ENCODE measurements at regions not wholly inside any gene's neighbourhood (a gene's known extent, or its start where the extent isn't known, plus 50 kb on each side); places are given as distances from the start of the nearest gene placed in this dataset.

DNA sequence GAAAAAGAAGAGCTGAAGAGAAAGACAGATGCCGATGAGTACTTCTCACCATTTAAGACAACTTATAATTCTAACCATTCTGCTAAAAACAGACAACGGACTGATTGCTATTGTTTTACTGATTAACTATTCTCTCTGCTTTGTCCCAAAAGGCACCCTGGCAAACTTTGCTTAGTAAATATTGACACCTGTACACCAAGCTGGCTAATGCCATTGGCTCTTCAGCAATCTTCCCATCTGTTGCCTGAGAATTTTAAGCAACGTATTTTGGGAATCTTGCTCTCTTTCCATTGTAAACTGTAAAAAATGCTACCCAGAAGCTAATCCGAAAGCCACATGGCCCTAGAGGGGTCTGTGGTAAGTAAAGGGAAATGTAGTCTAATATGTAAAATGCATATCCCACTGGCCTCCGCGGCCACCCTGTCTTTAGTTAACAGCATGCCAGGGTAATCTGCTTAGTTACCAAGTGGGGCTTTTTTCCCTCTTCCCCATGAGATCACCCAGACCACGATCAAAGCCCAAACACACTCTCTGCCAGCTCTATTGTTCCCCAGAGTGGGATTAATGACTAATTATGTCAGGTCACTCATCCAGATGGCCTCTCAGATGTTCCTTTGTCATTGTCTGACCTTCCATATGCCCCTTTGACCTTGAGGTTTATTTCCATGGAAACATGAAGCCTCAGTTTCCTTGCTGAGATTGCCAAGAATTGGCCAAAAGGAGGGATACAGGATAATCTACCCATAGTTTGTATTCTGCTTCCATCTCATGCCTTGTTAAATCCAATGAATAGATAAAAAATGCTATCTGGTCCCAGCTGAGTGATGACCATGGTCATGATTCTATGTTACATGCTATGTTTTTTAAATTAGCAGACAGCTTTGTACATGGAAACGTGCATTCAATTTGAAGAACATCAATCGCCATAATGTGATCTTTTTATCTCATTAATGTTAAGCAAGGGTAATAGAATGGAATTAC, 216.4 kb upstream of the MCHR2 start:
- Mint-ChIP-seq H3K9me3 (ENCODE audit: insufficient read depth) (no peaks in the 10 kb centered on the region), H3K4me1 (no peaks in the 10 kb centered on the region), H3K4me3 (no peak overlapping the region), H3K27ac (no peak overlapping the region), H3K27me3 (peaks cover 4% of the 10 kb centered on the region)
- Histone ChIP-seq H3K9me3 (ENCODE audit: control extremely low read depth in 1 of 3, control insufficient read depth in 2 of 3, insufficient read depth in 1 of 3, low read length in 2 of 3) (no peaks in the 10 kb centered on the region), H3K4me2 (replicated peaks; ENCODE audit: low read depth, low read length, poor library complexity, severe bottlenecking) (no peak overlapping the region), H3K36me3 (replicated peaks in 1 of 2; ENCODE audit: control extremely low read depth in 1 of 2, control insufficient read depth in 1 of 2, extremely low read depth in 1 of 2, insufficient read depth in 2 of 2, low read length in 1 of 2) (no peaks in the 10 kb centered on the region), H3K79me2 (ENCODE audit: control insufficient read depth, insufficient read depth, low read length) (no peaks in the 10 kb centered on the region), H3K4me3 (ENCODE audit: control extremely low read depth in 1 of 5, extremely low read depth in 1 of 5, insufficient read depth in 1 of 5, low read depth in 2 of 5, low read length in 4 of 5) (no peak overlapping the region), H3K27ac (ENCODE audit: low read length in 2 of 2) (no peak overlapping the region), H4K20me1 (ENCODE audit: control insufficient read depth, insufficient read depth, low read length, poor library complexity, severe bottlenecking) (no peaks in the 10 kb centered on the region), H3K4me1 (ENCODE audit: control insufficient read depth in 2 of 2, insufficient read depth in 2 of 2, low read length in 2 of 2) (no peaks in the 10 kb centered on the region), H3K27me3 (replicated peaks in 1 of 4; ENCODE audit: control extremely low read depth in 1 of 4, control insufficient read depth in 3 of 4, insufficient read depth in 4 of 4, low read length in 3 of 4) (no peaks in the 10 kb centered on the region), H3K9ac (ENCODE audit: low read length) (no peak overlapping the region), H2AFZ (ENCODE audit: insufficient read depth, low read depth, low read length, poor library complexity, severe bottlenecking) (no peak overlapping the region)
- ATAC-seq (ENCODE audit: low read depth) (no peak), DNase-seq (no peak)
- WGBS (ENCODE audit: insufficient coverage): 75% methylated on average over 1 of the region's 9 CpGs
- intact Hi-C loops (cut with micrococcal nuclease): no loop called here
- ChIA-PET POLR2A (no interaction called here), CTCF (no interaction called here)
- TF ChIP-seq, protein P1, sequence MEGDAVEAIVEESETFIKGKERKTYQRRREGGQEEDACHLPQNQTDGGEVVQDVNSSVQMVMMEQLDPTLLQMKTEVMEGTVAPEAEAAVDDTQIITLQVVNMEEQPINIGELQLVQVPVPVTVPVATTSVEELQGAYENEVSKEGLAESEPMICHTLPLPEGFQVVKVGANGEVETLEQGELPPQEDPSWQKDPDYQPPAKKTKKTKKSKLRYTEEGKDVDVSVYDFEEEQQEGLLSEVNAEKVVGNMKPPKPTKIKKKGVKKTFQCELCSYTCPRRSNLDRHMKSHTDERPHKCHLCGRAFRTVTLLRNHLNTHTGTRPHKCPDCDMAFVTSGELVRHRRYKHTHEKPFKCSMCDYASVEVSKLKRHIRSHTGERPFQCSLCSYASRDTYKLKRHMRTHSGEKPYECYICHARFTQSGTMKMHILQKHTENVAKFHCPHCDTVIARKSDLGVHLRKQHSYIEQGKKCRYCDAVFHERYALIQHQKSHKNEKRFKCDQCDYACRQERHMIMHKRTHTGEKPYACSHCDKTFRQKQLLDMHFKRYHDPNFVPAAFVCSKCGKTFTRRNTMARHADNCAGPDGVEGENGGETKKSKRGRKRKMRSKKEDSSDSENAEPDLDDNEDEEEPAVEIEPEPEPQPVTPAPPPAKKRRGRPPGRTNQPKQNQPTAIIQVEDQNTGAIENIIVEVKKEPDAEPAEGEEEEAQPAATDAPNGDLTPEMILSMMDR (IDR thresholded peaks at IDR 0.05): no peak
- no peak for TF ChIP-seq EZH2 (IDR thresholded peaks at IDR 0.05; ENCODE audit: borderline replicate concordance, insufficient read depth, low read depth, low read length, poor library complexity, severe bottlenecking)
